ENCODE measurements at regions not wholly inside any gene's neighbourhood (a gene's known extent, or its start where the extent isn't known, plus 50 kb on each side); places are given as distances from the start of the nearest gene placed in this dataset.

DNA sequence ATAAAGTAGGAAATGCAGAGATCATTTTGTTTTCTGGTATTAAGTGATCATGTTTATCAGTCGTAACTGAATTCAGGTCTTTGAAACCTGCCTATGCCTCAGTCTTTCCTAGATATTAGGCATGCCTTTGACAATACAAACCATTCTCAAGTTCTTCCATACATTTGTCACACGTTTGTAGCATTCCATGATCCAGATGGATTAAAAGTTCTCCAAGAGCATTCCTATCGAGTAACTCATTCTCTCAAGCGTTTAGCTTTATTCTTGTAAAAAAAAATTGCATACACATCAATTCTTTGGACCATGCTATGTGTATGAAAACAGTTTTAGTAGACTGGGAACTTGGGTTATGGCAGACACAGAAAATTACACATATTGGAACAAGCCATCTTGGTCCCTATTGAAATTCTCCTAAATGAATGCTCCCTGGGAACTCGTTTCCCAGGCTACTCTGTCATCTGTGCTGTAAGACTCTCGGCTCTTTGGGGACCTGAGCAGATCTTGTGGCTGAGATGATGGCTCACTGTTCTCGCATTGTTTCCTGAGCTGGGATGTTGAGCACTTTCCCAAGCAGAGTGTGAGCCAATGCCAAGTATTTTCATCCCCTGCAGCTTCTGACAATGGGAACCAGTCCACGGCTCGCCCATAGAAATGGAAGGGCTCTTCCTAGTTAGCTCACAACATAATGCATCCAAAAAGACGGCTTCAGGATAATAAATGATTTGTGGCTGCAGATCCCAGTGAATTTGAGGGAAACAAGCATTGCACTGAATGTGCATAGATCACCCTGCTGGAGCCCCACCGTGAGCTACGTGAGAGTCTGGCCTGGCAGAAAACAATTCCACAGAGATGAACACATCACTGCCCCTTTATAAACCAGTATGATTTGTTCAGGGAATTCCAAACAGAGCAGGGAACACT, 230.2 kb downstream of the IRX1 start:
- no peak for DNase-seq (ENCODE audit: low read depth)

DNA sequence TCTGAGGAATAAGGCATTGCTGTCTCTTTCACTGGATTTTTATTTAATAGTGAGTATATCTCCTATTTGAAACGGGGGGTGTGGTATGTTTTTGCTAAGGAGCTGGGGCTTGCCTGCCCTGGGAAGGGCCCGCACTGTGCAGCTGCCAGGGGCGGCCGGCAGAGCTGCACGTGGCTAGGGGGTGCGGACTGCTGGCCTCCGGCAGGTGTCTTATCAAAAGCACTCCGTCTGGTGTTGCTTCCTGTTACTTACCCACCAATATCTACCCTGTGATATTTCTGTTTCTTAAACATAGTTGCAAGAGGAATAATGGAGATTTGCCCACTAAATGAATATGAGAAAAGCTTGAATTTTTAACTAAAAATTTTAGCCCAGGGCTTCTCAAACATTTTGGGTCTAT, 232.0 kb downstream of the IRX1 start:
- no peak for DNase-seq (ENCODE audit: low read depth)

DNA sequence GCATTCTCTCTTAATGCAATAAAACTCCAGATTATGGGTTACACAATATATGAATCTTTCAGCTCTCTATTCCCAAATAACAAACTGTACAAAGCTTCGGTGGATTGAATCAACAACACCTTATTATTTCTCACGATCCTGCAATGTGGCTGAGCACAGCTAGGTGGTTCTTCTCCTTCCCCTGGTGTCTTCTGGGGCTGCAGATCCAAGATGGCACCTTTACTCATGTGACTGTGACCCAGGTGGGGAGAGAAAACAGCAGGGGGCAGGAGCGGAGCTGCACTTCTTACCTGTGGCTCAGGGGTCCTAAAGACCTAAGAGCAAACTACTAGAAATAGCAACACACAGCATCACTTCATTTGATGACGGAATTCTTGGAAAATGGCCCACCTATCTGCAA, 233.1 kb downstream of the IRX1 start:
- no peak for DNase-seq (ENCODE audit: low read depth)

DNA sequence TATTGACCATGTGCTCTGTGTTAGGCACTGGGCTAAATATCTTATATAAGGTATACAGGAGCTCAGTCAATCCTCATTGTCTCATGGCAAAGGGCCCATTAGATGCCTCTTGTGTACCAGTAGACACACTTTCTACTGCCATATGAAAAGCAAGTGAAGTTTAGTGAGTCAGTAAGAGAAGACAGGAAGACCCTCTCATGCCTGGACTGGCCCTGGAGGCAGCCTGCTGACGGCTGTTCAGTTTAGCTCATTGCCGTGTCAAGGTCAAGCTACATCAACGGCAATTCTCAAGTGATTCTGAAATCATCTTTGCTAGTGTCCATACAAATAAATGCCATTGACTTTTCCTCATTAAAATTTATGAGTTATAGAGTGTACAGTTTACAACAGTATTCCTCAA, 237.9 kb downstream of the IRX1 start:
- DNase-seq (ENCODE audit: low read depth): no peak

DNA sequence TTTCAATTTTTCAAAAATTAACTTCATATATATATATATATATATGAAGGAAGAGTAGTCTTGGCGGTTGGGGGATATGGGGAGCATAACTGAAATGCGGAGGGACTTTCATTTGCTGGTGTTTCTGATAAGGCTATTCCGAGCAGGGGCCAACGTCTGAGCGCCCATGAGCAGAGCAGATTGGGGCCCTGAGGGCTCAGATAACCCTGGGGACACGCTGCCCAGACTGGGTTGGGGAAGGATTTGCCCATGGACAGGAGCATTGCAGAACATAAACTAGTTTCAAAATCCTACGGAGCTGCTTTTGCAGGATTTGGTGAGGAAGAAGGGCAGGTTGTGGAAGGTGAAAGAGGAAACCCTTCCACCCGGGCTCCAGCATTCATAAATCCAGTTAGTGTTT, 240.2 kb downstream of the IRX1 start:
- DNase-seq (ENCODE audit: low read depth): no peak

DNA sequence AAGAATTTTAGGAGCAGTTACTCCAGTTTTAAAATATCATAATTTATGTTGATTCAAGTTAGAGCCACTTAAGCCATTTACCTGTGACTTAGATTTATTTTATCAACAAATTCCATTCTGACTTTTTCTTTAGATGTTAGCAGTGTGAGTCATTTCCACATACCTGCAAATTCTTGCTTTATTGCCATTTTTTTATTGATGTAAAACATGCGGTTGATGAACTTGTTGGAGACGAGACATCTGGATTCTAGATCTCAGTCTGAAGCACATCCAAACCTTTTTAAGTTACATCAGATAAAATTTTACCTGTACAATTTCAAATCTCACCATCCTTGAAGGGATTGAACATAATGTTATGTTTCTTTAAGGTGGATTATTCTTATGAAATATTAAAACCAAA, 240.9 kb downstream of the IRX1 start:
- DNase-seq (ENCODE audit: low read depth): no peak

DNA sequence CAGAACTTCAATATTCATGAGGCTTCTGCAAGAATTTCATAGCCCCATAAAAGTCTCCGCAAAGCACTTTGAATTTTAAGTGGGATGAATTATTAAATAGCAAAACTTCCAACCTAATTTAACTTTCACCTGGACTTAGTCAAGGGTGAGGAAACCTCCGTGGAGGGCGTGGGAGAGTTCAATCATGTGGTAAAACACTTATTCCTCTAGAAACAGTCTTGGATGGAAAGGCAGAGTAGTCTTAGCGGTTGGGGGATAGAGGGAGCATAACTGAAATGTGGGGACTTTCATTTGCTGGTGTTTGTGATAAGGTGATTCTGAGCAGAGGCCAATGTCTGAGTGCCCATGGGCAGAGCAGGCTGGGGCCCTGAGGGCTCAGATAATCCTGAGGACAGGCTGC, 241.9 kb downstream of the IRX1 start:
- no peak for DNase-seq (ENCODE audit: low read depth)

DNA sequence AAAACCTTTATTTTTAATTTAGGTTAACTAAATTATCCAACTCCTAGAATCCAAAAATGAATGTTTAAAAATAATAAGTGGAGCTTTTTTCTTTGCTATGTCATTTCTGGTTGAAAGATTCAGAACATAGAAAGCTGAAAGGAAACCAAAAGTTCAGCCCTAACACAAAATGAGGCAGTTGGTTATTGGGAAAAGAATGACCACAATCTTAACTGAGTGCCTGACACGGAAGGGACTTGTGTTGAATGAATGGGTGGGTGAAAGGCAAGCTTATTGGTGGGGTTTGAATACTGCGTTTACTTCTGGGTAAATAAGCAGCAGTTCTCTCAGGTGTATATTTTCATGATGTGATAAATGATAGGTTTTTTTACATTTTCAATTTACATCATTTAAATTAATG, 243.5 kb downstream of the IRX1 start:
- no peak for DNase-seq (ENCODE audit: low read depth)

DNA sequence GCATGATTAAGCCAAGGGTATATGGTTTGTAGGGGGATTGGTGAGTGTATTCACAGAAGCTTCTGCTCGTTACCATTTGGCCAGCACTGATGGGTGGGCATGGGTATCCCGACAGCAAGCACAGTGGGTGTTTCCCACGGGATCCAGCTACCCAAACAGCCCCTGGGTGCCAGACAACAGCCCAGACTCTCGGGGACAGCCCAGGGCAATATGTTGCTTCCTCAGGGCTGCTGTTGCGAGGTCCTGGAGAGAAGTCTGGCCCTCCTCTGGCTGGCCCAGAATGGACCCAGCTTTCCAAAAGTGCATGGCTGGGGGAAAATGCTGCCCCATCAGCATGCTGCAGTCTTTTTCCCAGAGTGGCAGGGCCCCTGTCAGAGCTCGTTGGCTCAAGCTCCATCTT, 247.0 kb downstream of the IRX1 start:
- DNase-seq (ENCODE audit: low read depth): no peak

DNA sequence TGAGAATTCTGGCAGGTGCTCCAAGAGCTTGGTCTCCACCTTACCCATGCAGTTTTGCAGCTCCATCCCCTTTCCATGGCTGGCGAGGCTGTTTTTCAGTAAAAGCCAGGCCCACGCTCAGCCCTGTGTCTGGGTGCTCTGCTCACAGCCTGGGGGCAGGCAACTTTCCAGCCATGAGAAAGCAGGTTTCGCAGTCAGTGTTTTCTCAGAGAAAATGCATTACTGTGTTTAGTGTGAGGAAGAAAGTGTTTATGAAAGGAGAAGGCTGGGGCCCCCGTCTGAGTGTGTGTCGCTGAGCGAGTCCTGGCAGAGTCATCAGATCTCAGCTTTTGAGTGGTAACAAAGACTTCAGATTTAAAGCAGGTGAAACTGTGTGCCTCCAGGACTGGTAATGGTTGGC, 248.1 kb downstream of the IRX1 start:
- no peak for DNase-seq (ENCODE audit: low read depth)

DNA sequence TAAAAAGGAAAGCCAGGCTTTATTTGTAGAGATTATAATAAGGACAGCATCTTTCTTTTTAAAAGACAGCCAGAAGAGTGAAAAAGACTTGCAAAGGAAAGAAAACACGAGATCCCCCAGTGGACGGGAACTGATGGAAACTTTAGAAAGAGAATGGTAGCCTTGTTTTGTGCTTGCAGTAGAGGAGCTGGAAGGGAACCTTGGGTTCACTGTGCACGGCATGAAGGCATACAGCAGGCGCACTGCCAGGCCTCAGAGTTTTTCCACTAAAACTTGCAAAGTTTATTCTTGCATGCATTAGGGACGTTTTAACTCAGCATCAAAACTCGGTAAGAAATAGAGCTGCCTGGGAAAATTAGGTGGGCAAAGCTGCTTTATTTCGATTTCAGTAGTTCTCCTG, 248.6 kb downstream of the IRX1 start:
- DNase-seq (ENCODE audit: low read depth): no peak

DNA sequence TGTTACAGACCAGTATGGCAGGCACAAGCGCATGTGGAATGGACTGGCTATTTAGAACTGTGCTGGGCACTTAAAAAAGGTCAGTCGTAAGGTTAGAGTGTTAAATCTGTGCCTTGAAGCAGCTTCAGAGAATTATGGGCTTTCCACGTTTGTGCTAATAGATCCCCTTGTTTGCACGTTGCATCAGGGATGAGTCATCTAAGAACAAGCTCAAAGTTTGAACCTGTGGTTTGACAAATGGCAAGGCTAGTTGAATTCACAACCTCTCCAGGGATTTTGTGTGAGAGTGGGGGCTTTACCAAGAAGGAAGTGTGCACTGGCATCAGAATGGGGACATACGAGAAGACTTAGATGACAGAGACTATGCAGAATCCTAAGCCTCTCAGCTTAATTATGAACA, 249.6 kb downstream of the IRX1 start:
- DNase-seq (ENCODE audit: low read depth): no peak

DNA sequence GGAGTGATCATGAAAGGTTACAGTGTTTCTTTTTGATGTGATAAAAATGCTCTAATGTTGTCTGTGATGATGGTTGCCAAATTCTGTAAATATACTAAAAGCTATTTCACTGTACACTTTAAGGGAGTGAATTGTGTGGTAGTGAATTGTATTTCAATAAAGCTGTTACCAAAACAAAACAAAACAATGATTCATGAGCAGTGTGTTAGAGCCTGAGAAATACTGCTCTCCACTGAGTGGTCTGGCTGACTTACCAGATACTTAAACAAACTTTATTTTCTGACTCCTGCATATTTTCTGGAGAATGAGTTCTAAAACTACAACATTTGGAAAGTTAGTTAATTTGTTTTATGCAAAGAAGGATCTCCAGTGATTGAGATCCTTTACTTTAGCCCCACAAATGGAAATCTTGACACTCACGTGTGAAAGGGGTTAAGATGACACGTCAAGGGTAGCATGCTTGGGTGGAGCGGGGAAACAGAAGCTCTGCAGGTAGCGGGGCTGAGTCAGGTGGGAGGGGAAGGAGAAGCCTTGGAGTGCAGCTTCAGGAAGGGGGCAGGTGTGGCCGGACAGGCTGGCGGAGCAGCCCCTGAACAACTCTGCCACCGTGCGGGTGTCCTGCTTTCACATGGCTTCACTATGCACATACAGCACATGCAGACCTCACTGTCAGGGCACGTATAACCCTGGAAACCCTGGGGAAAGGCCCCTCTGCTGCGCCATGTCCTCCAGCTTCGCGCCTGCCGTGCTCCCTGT, 256.7 kb downstream of the IRX1 start:
- DNase-seq (ENCODE audit: low read depth): no peak

DNA sequence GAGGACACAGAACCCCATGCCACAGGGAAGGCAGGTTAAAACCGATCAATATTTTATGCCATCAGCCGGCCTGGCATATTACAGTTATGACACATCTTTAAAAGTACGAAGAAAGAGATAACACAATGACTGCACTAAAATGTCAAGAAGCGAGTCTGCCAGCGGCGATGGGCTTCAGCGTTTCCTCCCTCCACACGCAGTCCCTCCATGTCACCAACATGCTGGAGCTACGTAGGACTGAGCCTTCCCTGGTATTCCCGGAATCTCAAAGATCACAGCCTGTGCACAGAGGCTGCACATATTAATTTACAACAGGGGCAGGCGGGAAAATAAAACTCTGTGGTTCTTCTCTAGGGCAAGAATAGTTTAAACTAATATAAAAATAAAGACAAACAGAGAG, 257.7 kb downstream of the IRX1 start:
- DNase-seq (ENCODE audit: low read depth): no peak

DNA sequence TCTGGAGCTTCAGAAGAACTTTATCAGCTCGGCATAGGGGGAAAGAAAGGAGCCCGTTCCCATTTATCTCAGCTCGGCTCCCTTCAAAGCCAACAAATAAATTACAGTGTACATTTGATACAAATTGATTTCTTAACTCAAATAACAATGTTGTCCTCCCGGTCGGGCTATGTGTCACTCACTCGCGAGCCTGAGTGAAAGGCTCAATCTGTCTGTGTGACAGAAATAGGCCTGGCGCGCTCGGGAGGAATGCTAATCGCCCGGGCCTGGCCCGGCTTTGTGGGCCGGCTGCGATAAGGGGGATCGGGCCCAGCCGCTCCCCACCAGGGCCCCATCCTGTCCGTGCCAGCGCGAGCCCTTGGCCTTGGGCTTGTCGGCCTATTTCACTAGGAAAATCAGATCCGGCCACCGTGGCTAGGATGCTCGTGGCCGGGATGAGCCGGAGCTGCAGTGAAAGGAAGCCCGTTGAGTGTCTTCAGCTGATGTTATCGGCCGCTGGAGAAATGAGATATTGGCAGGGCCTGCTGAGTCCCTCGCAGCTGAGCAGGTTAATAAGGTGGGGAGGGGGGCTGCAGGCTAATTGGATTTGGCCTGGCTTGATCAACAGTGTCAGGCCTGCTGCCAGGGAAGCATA, 258.7 kb downstream of the IRX1 start:
- DNase-seq (ENCODE audit: low read depth): no peak

DNA sequence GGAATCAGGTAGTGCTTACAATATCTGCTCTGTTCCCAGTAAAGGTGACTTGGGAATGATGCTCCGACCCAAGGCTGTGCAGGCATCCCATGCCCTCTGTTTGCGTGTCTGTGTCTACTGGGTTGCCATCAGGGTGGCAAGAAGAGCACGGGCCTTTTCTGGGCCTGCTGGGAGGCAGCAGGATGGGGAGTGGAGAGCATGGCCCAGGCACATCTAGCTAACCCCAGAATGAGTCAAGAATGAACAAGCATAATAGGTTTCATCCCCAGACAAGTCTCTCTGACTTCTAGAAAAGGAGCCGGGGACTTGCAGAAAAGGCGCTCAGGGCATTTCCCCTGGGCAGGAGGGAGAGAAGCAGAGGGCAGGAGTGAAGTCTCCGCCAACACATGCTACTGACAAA, 260.4 kb downstream of the IRX1 start:
- DNase-seq (ENCODE audit: low read depth): no peak

DNA sequence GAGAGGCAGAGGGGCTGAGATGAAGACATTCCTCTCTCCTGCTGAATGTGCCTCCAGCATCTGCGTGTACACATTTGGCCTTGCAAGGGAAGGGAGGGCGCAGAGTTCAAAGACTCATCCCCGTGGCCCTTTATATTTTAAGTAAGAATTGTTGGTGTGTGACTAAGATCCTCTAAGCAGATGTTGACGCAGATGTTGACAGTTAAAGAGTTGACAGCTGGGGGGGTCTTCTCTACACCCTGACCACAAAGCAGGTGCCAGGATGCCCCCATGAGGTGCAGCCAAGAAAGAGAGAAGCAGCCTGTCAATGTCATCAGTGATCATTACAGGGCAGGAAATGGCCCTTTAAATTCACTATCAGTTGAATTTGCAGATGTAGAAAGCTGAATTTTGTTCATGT, 262.9 kb downstream of the IRX1 start:
- DNase-seq (ENCODE audit: low read depth): no peak

DNA sequence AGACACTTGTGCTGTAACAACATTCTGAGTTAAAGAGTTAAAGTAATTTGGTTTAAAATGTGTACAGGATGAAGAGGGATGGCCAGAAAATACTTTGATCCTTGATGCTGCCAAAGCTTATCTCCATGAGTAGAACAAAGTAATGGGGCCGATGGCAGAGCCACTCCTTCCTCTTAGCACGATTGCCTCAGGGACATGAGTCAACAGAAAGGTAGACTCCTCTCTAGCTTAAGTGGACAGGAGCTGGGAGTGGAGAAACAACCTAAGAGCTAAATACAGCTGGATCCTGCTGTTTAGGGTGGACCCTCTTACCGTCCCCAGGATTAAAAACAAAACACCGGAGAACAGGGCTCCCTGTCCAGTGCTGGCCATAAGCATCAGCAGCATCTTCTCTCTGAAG, 267.3 kb downstream of the IRX1 start:
- DNase-seq (ENCODE audit: low read depth): no peak

DNA sequence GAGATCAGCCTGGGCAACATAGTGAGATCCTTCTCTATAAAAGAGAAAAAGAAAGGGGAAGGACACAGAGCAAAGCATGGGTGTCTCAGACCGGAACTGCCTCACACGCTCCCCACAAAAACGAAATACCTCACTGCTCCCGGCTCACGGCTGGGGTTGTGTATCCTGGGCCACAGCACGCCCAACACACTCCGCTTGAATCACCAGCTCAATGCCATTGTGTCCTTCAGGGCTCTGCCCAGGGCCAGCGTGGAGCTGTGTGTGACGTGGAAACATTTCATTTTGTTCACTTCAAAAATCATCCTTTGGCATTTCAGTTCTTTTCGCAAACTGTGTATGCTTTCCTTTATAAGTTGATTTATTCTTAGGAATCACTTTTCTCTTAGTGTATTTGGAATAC, 279.5 kb downstream of the IRX1 start:
- no peak for DNase-seq (ENCODE audit: low read depth)

DNA sequence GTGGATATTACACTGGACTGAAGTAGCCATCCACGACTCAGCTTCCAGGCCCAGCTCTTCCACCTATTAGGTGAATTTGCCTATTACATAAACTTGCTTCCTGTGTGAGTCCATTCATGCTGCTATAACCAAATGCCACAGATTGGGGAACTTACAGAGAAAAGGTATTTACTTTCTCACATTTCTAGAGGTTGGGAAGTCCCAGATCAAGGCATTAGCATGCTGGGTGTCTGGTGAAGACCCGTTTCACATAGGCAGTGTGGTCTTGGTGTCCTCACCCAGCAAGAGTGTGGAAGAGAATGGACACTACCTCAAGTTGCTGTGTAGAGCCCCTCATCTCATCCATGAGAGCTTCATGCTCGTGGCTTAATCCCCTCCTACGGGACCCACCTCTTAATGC, 282.6 kb downstream of the IRX1 start:
- DNase-seq (ENCODE audit: low read depth): no peak

DNA sequence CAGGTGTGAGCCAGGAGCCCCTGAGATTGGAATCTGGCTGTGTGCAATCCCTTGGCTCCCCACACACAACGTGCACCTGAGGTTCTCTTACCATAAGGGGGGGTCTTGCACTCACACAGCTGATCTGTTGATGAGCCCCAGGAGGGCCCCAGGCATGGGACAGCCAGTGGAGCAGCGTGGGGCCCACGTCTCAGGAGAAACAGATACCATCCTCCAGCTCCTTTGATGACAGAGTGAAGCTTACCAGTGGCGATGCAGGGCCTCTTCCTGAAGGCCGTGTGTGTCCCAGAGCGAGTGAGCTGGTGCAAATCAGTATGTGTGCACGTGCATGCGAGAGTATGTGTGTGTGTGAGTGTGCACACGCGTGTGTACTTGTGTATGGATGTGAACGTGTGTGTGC, 287.4 kb downstream of the IRX1 start:
- no peak for DNase-seq (ENCODE audit: low read depth)

DNA sequence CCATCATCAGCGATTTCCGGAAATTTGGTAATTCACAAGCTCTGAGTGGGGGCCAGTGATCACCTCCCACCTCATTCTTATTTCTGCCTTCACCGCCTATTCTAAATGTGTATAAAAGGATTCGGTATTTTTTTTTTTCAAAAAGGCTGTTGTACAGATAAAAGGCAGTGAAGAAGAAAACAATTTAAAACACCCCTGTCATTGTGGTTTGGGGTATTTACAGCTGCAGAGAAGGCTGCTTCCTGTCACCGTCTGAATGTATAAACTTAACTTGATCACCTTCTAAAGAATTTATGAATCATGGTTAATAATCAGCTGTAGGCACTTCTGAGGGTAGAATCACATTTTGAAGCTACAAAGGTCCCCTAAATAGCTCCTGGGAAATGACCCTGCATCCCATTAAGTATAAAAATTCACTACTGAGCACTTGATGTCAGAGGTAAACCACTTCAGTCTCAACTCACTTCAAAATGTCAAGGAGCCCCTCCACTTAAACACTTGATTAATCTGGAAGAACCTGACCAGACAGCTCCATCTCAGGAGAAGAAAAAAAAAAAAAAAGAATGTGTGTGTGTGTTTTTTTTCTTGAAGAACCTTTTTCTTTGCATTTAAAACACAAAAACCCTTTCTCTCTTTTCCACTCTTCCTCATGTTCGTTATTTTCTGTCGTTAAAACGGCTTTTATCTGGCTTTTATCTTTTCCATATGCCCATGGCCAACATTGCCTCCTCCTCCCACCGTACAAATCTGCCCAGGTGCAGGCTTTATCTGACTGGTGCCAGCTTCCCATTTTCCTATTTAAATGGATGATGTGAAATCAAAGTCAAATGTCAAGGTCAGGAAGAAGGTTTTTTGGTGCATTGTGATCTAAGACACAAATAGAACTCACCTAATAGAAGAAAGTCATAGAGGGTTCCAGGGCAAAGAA, 291.2 kb downstream of the IRX1 start:
- DNase-seq (ENCODE audit: low read depth): no peak

All from EH (cell line).